Heart left ventricle (tissue), 13 donors: ENCODE measurements at regions not wholly inside any gene's neighbourhood (a gene's known extent, or its start where the extent isn't known, plus 50 kb on each side); places are given as distances from the start of the nearest gene placed in this dataset.

Source experiments
- POLR2A ChIP-seq, 2 donors: fragments of 450-650 bp; IDR thresholded peaks; one replicate each; pipeline ENCODE4 v1.6.1; 2017; ENCODE audit warnings: antibody characterized with exemption in 2 of 2, mild to moderate bottlenecking in 2 of 2, moderate library complexity in 2 of 2
- TF ChIP-seq, protein P1 (sequence below), 12 donors: fragments of 200-600 bp; sonication (generic) in 4 of 12; IDR thresholded peaks; one replicate each; pipeline versions ENCODE4 v1.5.0 to v1.8.0; 2018 to 2022; ENCODE audit warnings: antibody characterized with exemption in 12 of 12, mild to moderate bottlenecking in 5 of 12
- donor health status: ischemic (EF 13 %, LVEDD 7.1; RV severe dilation, severe dysfunction).
- donor health status: DM: no; HTN: yes; CAD: no.
- donor health status: DM: no; HTN: no; CAD: no.
- donor health status: ischemic (EF 25% LVEDD 6.9; RV normal size, moderate dysfunction).
- donor health status: ischemic (EF 25% LVEDD 5.7; RV mildly dilated, moderate dysfunction).
- donor health status: ischemic (EF 35%, LVEDD 5.7; RV mildly dilated, moderate dysfunction).
- donor health status: nonischemic (EF 11% LVEDD 7.7; RV severe dilation, severe dysfunction).
- donor health status: DM: yes; HTN: yes; CAD: no.
- donor health status: PGD.
- donor health status: ischemic (EF 29% LVEDD 5.4; RV normal size, mild dysfunction).
- donor health status: nonischemic (EF 23%, LVEDD 6.1; RV moderate dilation, normal function).

DNA sequence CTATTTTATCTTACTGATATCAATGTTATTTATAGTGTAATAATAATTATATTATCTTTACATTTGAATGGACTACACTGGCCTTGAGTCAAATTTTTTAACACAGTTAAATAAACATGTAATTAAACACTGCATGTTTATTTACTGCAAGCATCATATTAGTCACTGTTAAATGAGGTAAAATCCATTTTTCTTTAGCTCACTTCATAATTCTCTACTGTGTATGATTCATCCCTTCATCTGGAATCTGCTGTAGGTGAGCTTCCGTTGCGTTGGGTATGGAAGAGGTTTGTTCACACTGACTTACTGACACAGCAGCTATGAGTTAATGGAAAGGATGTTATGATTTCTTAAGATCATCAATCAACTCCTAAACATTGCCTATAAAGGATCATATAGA, 572.3 kb downstream of the PCDH11X start:
- TF ChIP-seq, protein P1, sequence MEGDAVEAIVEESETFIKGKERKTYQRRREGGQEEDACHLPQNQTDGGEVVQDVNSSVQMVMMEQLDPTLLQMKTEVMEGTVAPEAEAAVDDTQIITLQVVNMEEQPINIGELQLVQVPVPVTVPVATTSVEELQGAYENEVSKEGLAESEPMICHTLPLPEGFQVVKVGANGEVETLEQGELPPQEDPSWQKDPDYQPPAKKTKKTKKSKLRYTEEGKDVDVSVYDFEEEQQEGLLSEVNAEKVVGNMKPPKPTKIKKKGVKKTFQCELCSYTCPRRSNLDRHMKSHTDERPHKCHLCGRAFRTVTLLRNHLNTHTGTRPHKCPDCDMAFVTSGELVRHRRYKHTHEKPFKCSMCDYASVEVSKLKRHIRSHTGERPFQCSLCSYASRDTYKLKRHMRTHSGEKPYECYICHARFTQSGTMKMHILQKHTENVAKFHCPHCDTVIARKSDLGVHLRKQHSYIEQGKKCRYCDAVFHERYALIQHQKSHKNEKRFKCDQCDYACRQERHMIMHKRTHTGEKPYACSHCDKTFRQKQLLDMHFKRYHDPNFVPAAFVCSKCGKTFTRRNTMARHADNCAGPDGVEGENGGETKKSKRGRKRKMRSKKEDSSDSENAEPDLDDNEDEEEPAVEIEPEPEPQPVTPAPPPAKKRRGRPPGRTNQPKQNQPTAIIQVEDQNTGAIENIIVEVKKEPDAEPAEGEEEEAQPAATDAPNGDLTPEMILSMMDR (IDR thresholded peaks at IDR 0.05), result no peak
- TF ChIP-seq POLR2A (IDR thresholded peaks at IDR 0.05), result no peak
